ENCODE measurements at regions not wholly inside any gene's neighbourhood (a gene's known extent, or its start where the extent isn't known, plus 50 kb on each side); places are given as distances from the start of the nearest gene placed in this dataset.
"Not testable (repeated sequence)": the region's sequence is repeated elsewhere in the genome, so short reads cannot be mapped to it uniquely, and the experiment has no call there.

DNA sequence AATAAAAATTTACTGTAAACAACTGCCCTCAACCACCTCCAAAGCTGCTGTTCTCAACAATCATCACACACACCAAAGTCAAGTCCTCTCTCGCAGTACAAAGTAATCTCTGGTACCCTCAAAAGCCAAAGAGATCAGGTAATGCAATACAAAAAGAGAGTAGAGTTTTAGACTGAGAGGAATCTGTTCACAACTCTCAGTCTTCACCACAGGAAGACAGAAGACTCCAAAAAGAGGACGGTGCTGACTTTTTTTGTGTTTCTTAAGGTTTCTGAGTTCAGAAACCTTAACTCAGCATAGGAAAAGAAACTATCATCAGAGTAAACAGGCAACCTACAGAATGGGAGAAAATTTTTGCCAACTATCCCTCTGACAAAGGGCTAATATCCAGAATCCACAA is 1072.3 kb upstream of the DIAPH2 start:
- DNase-seq = no peak

- no peak for DNase-seq
Measured at GRCh38 chrX:95622200-95622599, 1062.4 kb upstream of the DIAPH2 start.

DNA sequence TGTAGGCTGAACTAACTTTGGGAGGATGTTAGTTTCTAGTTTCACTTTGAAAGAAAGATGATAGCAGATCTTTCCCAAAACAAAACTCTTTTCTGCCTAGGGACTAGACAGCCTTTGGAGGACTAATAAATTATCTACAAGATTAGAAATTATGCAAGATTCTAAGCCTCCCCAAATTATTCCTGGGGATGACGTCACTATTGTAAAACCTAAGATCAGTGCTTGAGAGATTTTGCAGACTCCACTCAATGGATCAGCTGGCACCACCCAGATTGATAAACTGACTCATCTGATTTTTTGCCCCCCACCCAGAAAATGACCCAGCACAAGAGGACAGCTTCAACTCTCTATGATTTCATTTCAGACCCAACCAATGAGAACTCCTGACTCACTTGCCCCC is 1057.9 kb upstream of the DIAPH2 start:
- DNase-seq = no peak

DNA sequence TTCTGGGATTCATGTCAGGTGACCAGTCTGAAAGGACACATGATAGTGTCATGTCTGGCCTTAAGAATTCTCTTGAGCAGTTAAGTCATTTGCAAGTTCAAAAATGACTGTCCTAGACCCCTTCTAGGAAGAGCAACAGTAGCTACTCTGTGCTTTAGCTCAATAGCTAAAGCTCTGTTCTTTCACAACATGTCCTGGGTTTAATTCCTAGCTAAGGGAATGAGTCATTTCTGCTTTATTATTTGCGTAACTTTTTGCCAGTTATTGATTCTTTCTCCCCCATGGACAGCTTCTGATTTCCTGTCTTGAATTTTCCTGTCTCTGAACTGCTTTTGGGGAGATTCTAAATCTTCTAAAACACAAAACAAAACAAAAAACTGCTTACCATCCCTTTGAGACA is 1055.8 kb upstream of the DIAPH2 start:
- DNase-seq = no peak

- DNase-seq = no peak
Measured at GRCh38 chrX:95629737-95630136, 1054.9 kb upstream of the DIAPH2 start.

GRCh38 chrX:95640226-95640625 is 1044.4 kb upstream of the DIAPH2 start:
- no peak for DNase-seq

- DNase-seq = no peak
Measured at GRCh38 chrX:95645738-95646137, 1038.9 kb upstream of the DIAPH2 start.

GRCh38 chrX:95662200-95662599 is 1022.4 kb upstream of the DIAPH2 start:
- no peak for DNase-seq

DNA sequence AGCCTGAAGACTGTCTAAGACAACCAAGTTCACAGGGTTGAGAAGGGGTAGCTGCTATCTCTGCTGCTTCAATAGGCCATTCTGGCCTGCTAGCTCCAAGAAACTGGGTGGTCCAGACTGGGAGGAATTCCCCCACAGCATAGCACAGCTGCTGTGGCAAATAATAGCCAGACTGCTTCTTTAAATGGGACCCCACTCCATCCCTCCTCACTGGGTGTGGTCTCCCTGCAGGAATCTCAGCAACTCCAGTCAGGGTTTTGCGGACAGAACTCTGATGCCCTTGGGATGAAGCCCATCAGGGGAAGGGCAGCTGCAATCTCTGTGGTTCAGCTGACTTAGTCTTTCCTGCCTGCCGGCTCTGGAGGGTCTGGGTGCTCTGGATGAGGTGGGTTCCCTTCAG is 1018.6 kb upstream of the DIAPH2 start:
- no peak for DNase-seq

GRCh38 chrX:95675011-95675410 is 1009.6 kb upstream of the DIAPH2 start:
- DNase-seq = no peak

- DNase-seq = no peak
Measured at GRCh38 chrX:95675794-95676193, 1008.8 kb upstream of the DIAPH2 start.

DNA sequence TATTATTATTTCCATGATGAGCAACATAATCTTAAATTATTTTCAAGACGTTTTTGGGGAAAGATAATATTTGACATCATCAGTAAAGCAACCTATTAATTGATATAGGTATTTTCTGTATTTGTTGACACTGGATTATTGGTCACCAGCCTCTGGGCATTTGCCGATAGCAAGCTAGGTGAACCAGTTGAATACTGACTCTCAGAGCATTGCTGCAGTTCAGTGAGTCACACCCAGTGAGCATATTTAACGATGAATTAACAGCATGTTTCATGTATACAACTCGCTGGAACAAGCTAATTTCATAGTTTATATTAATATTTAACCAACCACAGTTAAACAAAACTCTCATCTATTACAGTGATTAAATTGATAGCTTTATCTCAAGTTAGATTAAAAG is 1006.0 kb upstream of the DIAPH2 start:
- no peak for DNase-seq

DNA sequence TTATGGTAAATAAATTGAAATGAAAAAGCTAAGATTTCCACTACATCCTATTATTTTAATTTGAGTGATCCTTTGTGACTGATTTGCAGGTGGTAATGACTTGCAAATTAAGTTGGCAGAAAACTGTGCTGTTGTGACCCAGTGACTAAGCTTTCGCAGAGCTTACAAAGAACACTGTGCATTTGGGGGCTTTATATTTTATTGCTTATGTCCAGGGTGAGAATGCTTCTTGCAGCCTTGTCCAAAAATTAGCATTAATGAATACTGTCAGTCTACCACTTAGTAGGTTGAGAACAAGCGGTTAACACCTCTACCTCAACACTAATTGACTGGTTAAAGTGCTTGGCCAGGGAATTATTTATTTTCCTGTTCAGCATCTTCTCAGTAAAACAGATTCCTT is 991.3 kb upstream of the DIAPH2 start:
- DNase-seq = no peak

GRCh38 chrX:95703696-95704095 is 980.9 kb upstream of the DIAPH2 start:
- no peak for DNase-seq

- DNase-seq = no peak
Measured at GRCh38 chrX:95716841-95717240, 967.8 kb upstream of the DIAPH2 start.

DNA sequence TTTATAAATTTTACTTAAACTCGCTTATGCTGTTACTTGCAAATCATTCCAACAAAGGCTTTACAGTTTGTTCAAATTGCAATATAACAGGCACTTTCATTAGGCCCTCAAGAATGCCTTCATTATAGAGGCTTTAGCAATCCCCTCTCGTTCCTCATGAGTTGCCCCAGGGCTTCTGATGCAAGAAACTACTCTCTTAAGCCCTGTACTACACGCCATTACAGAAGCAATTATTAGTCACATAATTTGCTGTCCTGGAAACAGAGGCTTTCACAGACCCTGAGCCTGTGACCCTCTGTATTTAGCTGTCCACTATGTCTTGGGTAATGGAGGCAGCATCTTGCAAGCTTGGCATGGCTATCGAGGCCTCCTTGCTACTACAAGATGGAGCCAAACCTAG is 965.9 kb upstream of the DIAPH2 start:
- DNase-seq = no peak

DNA sequence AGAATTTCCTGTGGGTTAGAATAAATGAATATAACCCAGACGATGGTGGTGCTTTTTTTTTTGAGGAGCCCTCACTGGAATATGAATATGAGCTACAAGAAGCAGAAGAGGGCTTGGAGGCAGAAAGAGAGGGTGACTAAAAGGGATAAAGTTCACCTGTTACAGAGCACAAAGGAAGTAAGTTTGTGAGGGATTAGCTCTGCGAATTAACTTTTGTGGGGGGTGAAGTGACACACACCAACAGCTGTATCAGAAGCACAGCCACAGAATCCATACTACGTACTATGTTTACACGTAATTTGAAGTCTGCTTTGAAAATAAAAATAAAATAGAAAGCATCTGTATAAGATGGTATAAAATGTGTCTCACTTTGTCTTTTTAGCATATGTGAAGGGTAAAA is 963.6 kb upstream of the DIAPH2 start:
- DNase-seq = no peak

- no peak for DNase-seq
Measured at GRCh38 chrX:95728446-95728845, 956.2 kb upstream of the DIAPH2 start.

- no peak for DNase-seq
Measured at GRCh38 chrX:95729401-95729800, 955.2 kb upstream of the DIAPH2 start.

GRCh38 chrX:95733426-95733825 is 951.2 kb upstream of the DIAPH2 start:
- DNase-seq = no peak

- no peak for DNase-seq
Measured at GRCh38 chrX:95754411-95754810, 930.2 kb upstream of the DIAPH2 start.

GRCh38 chrX:95760356-95760755 is 924.3 kb upstream of the DIAPH2 start:
- no peak for DNase-seq

- no peak for DNase-seq
Measured at GRCh38 chrX:95762716-95763115, 921.9 kb upstream of the DIAPH2 start.

GRCh38 chrX:95764972-95765451 is 919.6 kb upstream of the DIAPH2 start:
- DNase-seq = peak in 1 of 5 donors; percentile 4

GRCh38 chrX:95771198-95771597 is 913.4 kb upstream of the DIAPH2 start:
- DNase-seq = not testable (repeated sequence)

GRCh38 chrX:95791876-95792275 is 892.8 kb upstream of the DIAPH2 start:
- no peak for DNase-seq
